Testis (tissue), 2 donors: ENCODE measurements at regions not wholly inside any gene's neighbourhood (a gene's known extent, or its start where the extent isn't known, plus 50 kb on each side); places are given as distances from the start of the nearest gene placed in this dataset.

Experiments used
- POLR2A ChIP-seq: fragments of 450-650 bp; IDR thresholded peaks from one replicate; pipeline ENCODE4 v1.6.1; 2017; ENCODE audit warnings: antibody characterized with exemption, mild to moderate bottlenecking, moderate library complexity
- TF ChIP-seq, protein P1 (sequence below), 3 experiments: fragments of 450-650 bp in 2 of 3; fragments of 200-600 bp in 1 of 3; sonication (generic) in 1 of 3; IDR thresholded peaks; one replicate each; pipeline ENCODE4 v1.5.1; 2016 to 2019; ENCODE audit warnings: antibody characterized with exemption in 3 of 3, mild to moderate bottlenecking in 2 of 3, moderate library complexity in 1 of 3

DNA sequence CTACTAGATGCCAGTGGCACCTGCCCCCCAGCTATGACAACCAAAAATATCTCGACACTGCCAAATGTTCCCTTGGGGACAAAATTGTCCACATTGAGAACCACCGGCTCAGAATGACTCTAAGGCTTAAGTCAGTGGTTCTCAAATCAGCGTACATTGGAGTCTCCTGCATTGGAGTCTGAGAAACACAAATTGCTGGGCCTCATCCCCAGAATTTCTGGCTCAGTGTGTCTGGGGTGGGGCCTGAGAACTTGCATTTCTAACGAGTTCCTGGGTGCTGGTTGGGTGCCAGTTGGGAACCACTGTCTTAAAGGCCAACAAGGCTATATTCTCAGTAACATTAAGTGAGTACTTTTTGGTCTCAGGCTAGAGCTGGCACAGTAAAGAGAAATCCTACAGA lies 77.7 kb upstream of the GADD45A start:
- TF ChIP-seq, protein P1, sequence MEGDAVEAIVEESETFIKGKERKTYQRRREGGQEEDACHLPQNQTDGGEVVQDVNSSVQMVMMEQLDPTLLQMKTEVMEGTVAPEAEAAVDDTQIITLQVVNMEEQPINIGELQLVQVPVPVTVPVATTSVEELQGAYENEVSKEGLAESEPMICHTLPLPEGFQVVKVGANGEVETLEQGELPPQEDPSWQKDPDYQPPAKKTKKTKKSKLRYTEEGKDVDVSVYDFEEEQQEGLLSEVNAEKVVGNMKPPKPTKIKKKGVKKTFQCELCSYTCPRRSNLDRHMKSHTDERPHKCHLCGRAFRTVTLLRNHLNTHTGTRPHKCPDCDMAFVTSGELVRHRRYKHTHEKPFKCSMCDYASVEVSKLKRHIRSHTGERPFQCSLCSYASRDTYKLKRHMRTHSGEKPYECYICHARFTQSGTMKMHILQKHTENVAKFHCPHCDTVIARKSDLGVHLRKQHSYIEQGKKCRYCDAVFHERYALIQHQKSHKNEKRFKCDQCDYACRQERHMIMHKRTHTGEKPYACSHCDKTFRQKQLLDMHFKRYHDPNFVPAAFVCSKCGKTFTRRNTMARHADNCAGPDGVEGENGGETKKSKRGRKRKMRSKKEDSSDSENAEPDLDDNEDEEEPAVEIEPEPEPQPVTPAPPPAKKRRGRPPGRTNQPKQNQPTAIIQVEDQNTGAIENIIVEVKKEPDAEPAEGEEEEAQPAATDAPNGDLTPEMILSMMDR (IDR thresholded peaks at IDR 0.05) = no peak
- no peak for TF ChIP-seq POLR2A
